GM19468 (cell line): ENCODE measurements at regions not wholly inside any gene's neighbourhood (a gene's known extent, or its start where the extent isn't known, plus 50 kb on each side); places are given as distances from the start of the nearest gene placed in this dataset.
"Not testable (repeated sequence)": the region's sequence is repeated elsewhere in the genome, so short reads cannot be mapped to it uniquely, and the experiment has no call there.

Experiments
- ATAC-seq: cut with Tn5 transposase; IDR thresholded peaks from one replicate; pipeline ENCODE4 v1.9.1; 2021; ENCODE audit warnings: mild to moderate bottlenecking, moderate library complexity, moderate number of reproducible peaks; ENCODE audit not compliant: unreplicated experiment; ENCODE audit errors: extremely low read depth

- ATAC-seq: no peak
Measured at GRCh38 chr3:3689601-3690375, 109.4 kb upstream of the LRRN1 start.

GRCh38 chr3:3686907-3687648 lies 112.2 kb upstream of the LRRN1 start:
- no peak for ATAC-seq

- no peak for ATAC-seq
Measured at GRCh38 chr3:3685721-3686120, 113.5 kb upstream of the LRRN1 start.

GRCh38 chr3:3683261-3683660 lies 116.0 kb upstream of the LRRN1 start:
- no peak for ATAC-seq

- ATAC-seq: no peak
Measured at GRCh38 chr3:3675801-3676200, 123.4 kb upstream of the LRRN1 start.

GRCh38 chr3:3675186-3675585 lies 124.0 kb upstream of the LRRN1 start:
- ATAC-seq: no peak

- peak; percentile 82 for ATAC-seq
Measured at GRCh38 chr3:3666664-3667063, 132.6 kb upstream of the LRRN1 start.

- no peak for ATAC-seq
Measured at GRCh38 chr3:3665961-3666640, 133.1 kb upstream of the LRRN1 start.

GRCh38 chr3:3665546-3665945 lies 133.7 kb upstream of the LRRN1 start:
- ATAC-seq: no peak

GRCh38 chr3:3664935-3665334 lies 134.3 kb upstream of the LRRN1 start:
- ATAC-seq: no peak

- no peak for ATAC-seq
Measured at GRCh38 chr3:3662610-3663009, 136.6 kb upstream of the LRRN1 start.

GRCh38 chr3:3654916-3655315 lies 144.3 kb upstream of the LRRN1 start:
- no peak for ATAC-seq

GRCh38 chr3:3648988-3649679 lies 150.1 kb upstream of the LRRN1 start:
- no peak for ATAC-seq

- ATAC-seq: no peak
Measured at GRCh38 chr3:3646934-3647333, 152.3 kb upstream of the LRRN1 start.

GRCh38 chr3:3646103-3646844 lies 153.0 kb upstream of the LRRN1 start:
- not testable (repeated sequence) for ATAC-seq

GRCh38 chr3:3641877-3642455 lies 157.3 kb upstream of the LRRN1 start:
- ATAC-seq: no peak

GRCh38 chr3:3639078-3639477 lies 160.2 kb upstream of the LRRN1 start:
- no peak for ATAC-seq

- no peak for ATAC-seq
Measured at GRCh38 chr3:3636815-3637214, 162.4 kb upstream of the LRRN1 start.

GRCh38 chr3:3635109-3635508 lies 164.1 kb upstream of the LRRN1 start:
- no peak for ATAC-seq

- ATAC-seq: no peak
Measured at GRCh38 chr3:3634326-3634725, 164.9 kb upstream of the LRRN1 start.
